ENCODE measurements at regions not wholly inside any gene's neighbourhood (a gene's known extent, or its start where the extent isn't known, plus 50 kb on each side); places are given as distances from the start of the nearest gene placed in this dataset.
"Not testable (repeated sequence)": the region's sequence is repeated elsewhere in the genome, so short reads cannot be mapped to it uniquely, and the experiment has no call there.

- Histone ChIP-seq H3K4me1 (ENCODE audit: control insufficient read depth in 2 of 2, insufficient read depth in 2 of 2, low read length in 1 of 2) (peaks cover 2 to 8% of the 10 kb centered on the region in 2 donors), H3K9me3 (ENCODE audit: control insufficient read depth in 2 of 2, insufficient read depth in 1 of 2, low read depth in 1 of 2, low read length in 1 of 2) (no peaks in the 10 kb centered on the region), H3K27ac (ENCODE audit: low read depth in 2 of 2, low read length in 1 of 2) (no peak overlapping the region), H3K36me3 (ENCODE audit: control insufficient read depth in 2 of 2, insufficient read depth in 2 of 2, low read length in 1 of 2) (no peaks in the 10 kb centered on the region), H3K4me3 (ENCODE audit: low read depth in 1 of 2, low read length in 2 of 2) (no peak overlapping the region), H3K27me3 (ENCODE audit: control insufficient read depth in 1 of 2, insufficient read depth in 2 of 2, low read length in 2 of 2) (no peaks in the 10 kb centered on the region)
- WGBS, 2 donors = 90 to 91% methylated on average over 15 to 16 of the region's 16 CpGs
Measured at GRCh38 chr4:53959343-53960120, 104.9 kb downstream of the CHIC2 start.

GRCh38 chr4:53956454-53956853, 108.0 kb downstream of the CHIC2 start:
- H3K27me3 ChIP-seq (ENCODE audit: control insufficient read depth in 1 of 2, insufficient read depth in 2 of 2, low read length in 2 of 2) = no peaks in the 10 kb centered on the region

GRCh38 chr4:53956053-53956452, 108.4 kb downstream of the CHIC2 start:
- no peaks in the 10 kb centered on the region for H3K36me3 ChIP-seq (ENCODE audit: control insufficient read depth in 2 of 2, insufficient read depth in 2 of 2, low read length in 1 of 2)
- no peaks in the 10 kb centered on the region for H3K27me3 ChIP-seq (ENCODE audit: control insufficient read depth in 1 of 2, insufficient read depth in 2 of 2, low read length in 2 of 2)
- no peak overlapping the region for H3K4me3 ChIP-seq (ENCODE audit: low read depth in 1 of 2, low read length in 2 of 2)
- H3K4me1 ChIP-seq (ENCODE audit: control insufficient read depth in 2 of 2, insufficient read depth in 2 of 2, low read length in 1 of 2) = no peaks in the 10 kb centered on the region
- 78 to 80% methylated on average over 5 of the region's 5 CpGs for WGBS, 2 donors
- H3K27ac ChIP-seq (ENCODE audit: low read depth in 2 of 2, low read length in 1 of 2) = no peak overlapping the region
- H3K9me3 ChIP-seq (ENCODE audit: control insufficient read depth in 2 of 2, insufficient read depth in 1 of 2, low read depth in 1 of 2, low read length in 1 of 2) = no peaks in the 10 kb centered on the region

More at GRCh38 chr4:53956454-53956853, 108.0 kb downstream of the CHIC2 start:
- Histone ChIP-seq H3K9me3 (ENCODE audit: control insufficient read depth in 2 of 2, insufficient read depth in 1 of 2, low read depth in 1 of 2, low read length in 1 of 2) (no peaks in the 10 kb centered on the region), H3K27ac (ENCODE audit: low read depth in 2 of 2, low read length in 1 of 2) (no peak overlapping the region), H3K4me1 (ENCODE audit: control insufficient read depth in 2 of 2, insufficient read depth in 2 of 2, low read length in 1 of 2) (no peaks in the 10 kb centered on the region), H3K36me3 (ENCODE audit: control insufficient read depth in 2 of 2, insufficient read depth in 2 of 2, low read length in 1 of 2) (no peaks in the 10 kb centered on the region), H3K4me3 (ENCODE audit: low read depth in 1 of 2, low read length in 2 of 2) (no peak overlapping the region)

- H3K27me3 ChIP-seq (ENCODE audit: control insufficient read depth in 1 of 2, insufficient read depth in 2 of 2, low read length in 2 of 2) = no peaks in the 10 kb centered on the region
- 82 to 83% methylated on average over 4 of the region's 4 CpGs for WGBS, 2 donors
Measured at GRCh38 chr4:53951414-53951813, 113.0 kb downstream of the CHIC2 start.

GRCh38 chr4:53943345-53944085, 120.9 kb downstream of the CHIC2 start:
- WGBS, 2 donors = 29 to 37% methylated on average over 2 of the region's 2 CpGs
- H3K36me3 ChIP-seq (ENCODE audit: control insufficient read depth in 2 of 2, insufficient read depth in 2 of 2, low read length in 1 of 2) = no peaks in the 10 kb centered on the region
- no peaks in the 10 kb centered on the region for H3K27me3 ChIP-seq (ENCODE audit: control insufficient read depth in 1 of 2, insufficient read depth in 2 of 2, low read length in 2 of 2)
- H3K4me1 ChIP-seq (ENCODE audit: control insufficient read depth in 2 of 2, insufficient read depth in 2 of 2, low read length in 1 of 2) = no peaks in the 10 kb centered on the region
- H3K9me3 ChIP-seq (ENCODE audit: control insufficient read depth in 2 of 2, insufficient read depth in 1 of 2, low read depth in 1 of 2, low read length in 1 of 2) = no peaks in the 10 kb centered on the region
- no peak overlapping the region for H3K4me3 ChIP-seq (ENCODE audit: low read depth in 1 of 2, low read length in 2 of 2)
- H3K27ac ChIP-seq (ENCODE audit: low read depth in 2 of 2, low read length in 1 of 2) = no peak overlapping the region

More at GRCh38 chr4:53951414-53951813, 113.0 kb downstream of the CHIC2 start:
- Histone ChIP-seq H3K4me1 (ENCODE audit: control insufficient read depth in 2 of 2, insufficient read depth in 2 of 2, low read length in 1 of 2) (no peaks in the 10 kb centered on the region), H3K4me3 (ENCODE audit: low read depth in 1 of 2, low read length in 2 of 2) (no peak overlapping the region), H3K36me3 (ENCODE audit: control insufficient read depth in 2 of 2, insufficient read depth in 2 of 2, low read length in 1 of 2) (no peaks in the 10 kb centered on the region), H3K9me3 (ENCODE audit: control insufficient read depth in 2 of 2, insufficient read depth in 1 of 2, low read depth in 1 of 2, low read length in 1 of 2) (peaks cover 0 to 2% of the 10 kb centered on the region in 2 donors), H3K27ac (ENCODE audit: low read depth in 2 of 2, low read length in 1 of 2) (no peak overlapping the region)

- 73 to 76% methylated on average over 3 of the region's 3 CpGs for WGBS, 2 donors
- Histone ChIP-seq H3K4me3 (ENCODE audit: low read depth in 1 of 2, low read length in 2 of 2) (no peak overlapping the region), H3K4me1 (ENCODE audit: control insufficient read depth in 2 of 2, insufficient read depth in 2 of 2, low read length in 1 of 2) (no peaks in the 10 kb centered on the region), H3K27ac (ENCODE audit: low read depth in 2 of 2, low read length in 1 of 2) (no peak overlapping the region), H3K27me3 (ENCODE audit: control insufficient read depth in 1 of 2, insufficient read depth in 2 of 2, low read length in 2 of 2) (no peaks in the 10 kb centered on the region), H3K36me3 (ENCODE audit: control insufficient read depth in 2 of 2, insufficient read depth in 2 of 2, low read length in 1 of 2) (no peaks in the 10 kb centered on the region), H3K9me3 (ENCODE audit: control insufficient read depth in 2 of 2, insufficient read depth in 1 of 2, low read depth in 1 of 2, low read length in 1 of 2) (no peaks in the 10 kb centered on the region)
Measured at GRCh38 chr4:53942712-53943111, 121.7 kb downstream of the CHIC2 start.

- no peak overlapping the region for H3K27ac ChIP-seq (ENCODE audit: low read depth in 2 of 2, low read length in 1 of 2)
- no peak overlapping the region for H3K4me3 ChIP-seq (ENCODE audit: low read depth in 1 of 2, low read length in 2 of 2)
- peaks cover 0 to 2% of the 10 kb centered on the region in 2 donors for H3K27me3 ChIP-seq (ENCODE audit: control insufficient read depth in 1 of 2, insufficient read depth in 2 of 2, low read length in 2 of 2)
- H3K36me3 ChIP-seq (ENCODE audit: control insufficient read depth in 2 of 2, insufficient read depth in 2 of 2, low read length in 1 of 2) = no peaks in the 10 kb centered on the region
- H3K4me1 ChIP-seq (ENCODE audit: control insufficient read depth in 2 of 2, insufficient read depth in 2 of 2, low read length in 1 of 2) = no peaks in the 10 kb centered on the region
- no peaks in the 10 kb centered on the region for H3K9me3 ChIP-seq (ENCODE audit: control insufficient read depth in 2 of 2, insufficient read depth in 1 of 2, low read depth in 1 of 2, low read length in 1 of 2)
- WGBS, 2 donors = 88 to 92% methylated on average over 4 of the region's 4 CpGs
Measured at GRCh38 chr4:53941331-53941730, 123.1 kb downstream of the CHIC2 start.

GRCh38 chr4:53939892-53940291, 124.5 kb downstream of the CHIC2 start:
- not testable (repeated sequence) for H3K4me3 ChIP-seq (ENCODE audit: low read depth in 1 of 2, low read length in 2 of 2); H3K27ac ChIP-seq (ENCODE audit: low read depth in 2 of 2, low read length in 1 of 2); H3K36me3 ChIP-seq (ENCODE audit: control insufficient read depth in 2 of 2, insufficient read depth in 2 of 2, low read length in 1 of 2); H3K9me3 ChIP-seq (ENCODE audit: control insufficient read depth in 2 of 2, insufficient read depth in 1 of 2, low read depth in 1 of 2, low read length in 1 of 2); H3K4me1 ChIP-seq (ENCODE audit: control insufficient read depth in 2 of 2, insufficient read depth in 2 of 2, low read length in 1 of 2); H3K27me3 ChIP-seq (ENCODE audit: control insufficient read depth in 1 of 2, insufficient read depth in 2 of 2, low read length in 2 of 2)
- 92 to 96% methylated on average over 3 of the region's 3 CpGs for WGBS, 2 donors

- Histone ChIP-seq H3K27me3 (ENCODE audit: control insufficient read depth in 1 of 2, insufficient read depth in 2 of 2, low read length in 2 of 2) (peaks cover 0 to 2% of the 10 kb centered on the region in 2 donors), H3K4me1 (ENCODE audit: control insufficient read depth in 2 of 2, insufficient read depth in 2 of 2, low read length in 1 of 2) (no peaks in the 10 kb centered on the region), H3K27ac (ENCODE audit: low read depth in 2 of 2, low read length in 1 of 2) (no peak overlapping the region), H3K36me3 (ENCODE audit: control insufficient read depth in 2 of 2, insufficient read depth in 2 of 2, low read length in 1 of 2) (no peaks in the 10 kb centered on the region), H3K4me3 (ENCODE audit: low read depth in 1 of 2, low read length in 2 of 2) (no peak overlapping the region), H3K9me3 (ENCODE audit: control insufficient read depth in 2 of 2, insufficient read depth in 1 of 2, low read depth in 1 of 2, low read length in 1 of 2) (no peaks in the 10 kb centered on the region)
- WGBS, 2 donors = 86 to 88% methylated on average over 7 of the region's 7 CpGs
Measured at GRCh38 chr4:53937918-53938317, 126.5 kb downstream of the CHIC2 start.
